ENCODE measurements at regions not wholly inside any gene's neighbourhood (a gene's known extent, or its start where the extent isn't known, plus 50 kb on each side); places are given as distances from the start of the nearest gene placed in this dataset.

DNA sequence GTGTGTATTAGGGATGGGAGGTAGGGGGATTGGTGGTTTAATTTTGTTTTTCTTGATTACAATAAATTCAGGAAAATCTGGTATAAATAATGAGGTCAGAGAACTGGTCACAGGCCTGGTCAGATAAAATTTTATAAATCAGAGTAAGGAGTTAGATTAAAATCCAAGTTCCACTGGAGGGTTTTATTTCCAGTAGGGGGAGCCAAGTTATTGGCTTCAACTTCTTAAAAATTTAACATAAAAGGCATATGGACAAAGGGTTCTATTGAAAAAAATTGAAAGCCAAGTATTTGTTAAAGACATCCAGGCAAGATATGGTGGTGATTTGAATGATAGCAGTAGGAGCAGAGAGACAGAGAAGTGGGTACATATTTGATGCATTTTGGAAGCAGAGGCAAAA is 763.3 kb downstream of the SORCS1 start:
- Histone ChIP-seq H3K4me1 (no peaks in the 10 kb centered on the region), H3K27me3 (no peaks in the 10 kb centered on the region)
- TF ChIP-seq Cebpa-rat (IDR thresholded peaks at IDR 0.05), result no peak

DNA sequence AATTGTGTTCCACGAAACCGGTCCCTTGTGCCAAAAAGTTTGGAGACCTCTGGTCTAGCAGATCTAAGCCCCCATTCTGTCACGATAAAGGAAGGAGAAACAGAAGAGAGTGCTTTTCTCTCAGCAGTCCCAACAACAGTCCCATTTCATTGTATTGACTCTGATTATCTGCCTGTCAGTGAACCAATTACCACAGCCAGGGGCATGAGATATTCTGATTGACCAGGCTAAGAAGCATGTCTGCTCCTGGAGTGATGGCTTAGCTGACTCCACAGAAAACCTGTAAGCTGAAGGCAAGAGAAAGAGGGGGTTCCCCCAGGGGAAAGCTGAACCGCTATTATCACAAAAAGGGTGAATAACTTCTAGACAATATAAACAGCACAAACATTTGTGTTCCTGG is 765.4 kb downstream of the SORCS1 start:
- Histone ChIP-seq H3K27ac (no peak overlapping the region), H3K9me3 (replicated peaks in 1 of 11) (no peaks in the 10 kb centered on the region), H3K4me1 (peaks cover 0 to 8% (median 0%) of the 10 kb centered on the region in 10 experiments; a peak in 3 of 20 replicates), H3K9ac (no peak overlapping the region), H3K4me2 (no peak overlapping the region), H4K20me1 (no peaks in the 10 kb centered on the region), H3K27me3 (no peaks in the 10 kb centered on the region), H3K36me3 (no peaks in the 10 kb centered on the region), H3K4me3 (no peak overlapping the region)
- TF ChIP-seq Cebpa-rat (IDR thresholded peaks at IDR 0.05), result no peak

More for the DNA sequence above, 763.3 kb downstream of the SORCS1 start:
- Histone ChIP-seq H3K27ac (no peak overlapping the region), H3K4me2 (no peak overlapping the region), H3K4me3 (no peak overlapping the region), H3K36me3 (no peaks in the 10 kb centered on the region), H3K9ac (no peak overlapping the region), H3K9me3 (replicated peaks in 1 of 11) (no peaks in the 10 kb centered on the region), H4K20me1 (no peaks in the 10 kb centered on the region)

DNA sequence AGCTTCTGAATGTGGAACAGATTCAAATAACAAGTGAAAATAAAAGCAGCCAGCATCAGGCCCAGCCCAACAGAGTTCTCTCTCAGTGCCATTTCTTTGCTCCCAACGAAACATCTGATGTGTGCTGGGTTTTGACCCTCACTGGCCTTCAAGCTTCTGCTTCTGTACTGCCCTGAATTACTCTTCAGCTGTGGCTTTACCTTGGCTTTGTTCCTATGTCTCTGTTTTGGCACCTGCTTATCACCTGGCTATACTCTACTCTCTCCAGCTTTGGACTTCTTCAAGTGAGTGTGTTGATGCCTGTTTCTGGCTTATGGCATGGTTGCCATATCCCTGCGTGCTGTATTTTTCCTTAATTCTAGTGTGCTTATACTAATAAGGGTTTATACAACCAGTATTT is 768.3 kb downstream of the SORCS1 start:
- Histone ChIP-seq H3K9me3 (replicated peaks in 1 of 11) (no peaks in the 10 kb centered on the region), H3K27me3 (no peaks in the 10 kb centered on the region), H3K4me1 (peaks cover 0 to 8% (median 0%) of the 10 kb centered on the region in 10 experiments; a peak in 3 of 20 replicates), H3K27ac (no peak overlapping the region), H3K36me3 (no peaks in the 10 kb centered on the region), H4K20me1 (no peaks in the 10 kb centered on the region), H3K4me3 (no peak overlapping the region), H3K4me2 (no peak overlapping the region), H3K9ac (no peak overlapping the region)
- TF ChIP-seq Cebpa-rat (IDR thresholded peaks at IDR 0.05), result no peak

DNA sequence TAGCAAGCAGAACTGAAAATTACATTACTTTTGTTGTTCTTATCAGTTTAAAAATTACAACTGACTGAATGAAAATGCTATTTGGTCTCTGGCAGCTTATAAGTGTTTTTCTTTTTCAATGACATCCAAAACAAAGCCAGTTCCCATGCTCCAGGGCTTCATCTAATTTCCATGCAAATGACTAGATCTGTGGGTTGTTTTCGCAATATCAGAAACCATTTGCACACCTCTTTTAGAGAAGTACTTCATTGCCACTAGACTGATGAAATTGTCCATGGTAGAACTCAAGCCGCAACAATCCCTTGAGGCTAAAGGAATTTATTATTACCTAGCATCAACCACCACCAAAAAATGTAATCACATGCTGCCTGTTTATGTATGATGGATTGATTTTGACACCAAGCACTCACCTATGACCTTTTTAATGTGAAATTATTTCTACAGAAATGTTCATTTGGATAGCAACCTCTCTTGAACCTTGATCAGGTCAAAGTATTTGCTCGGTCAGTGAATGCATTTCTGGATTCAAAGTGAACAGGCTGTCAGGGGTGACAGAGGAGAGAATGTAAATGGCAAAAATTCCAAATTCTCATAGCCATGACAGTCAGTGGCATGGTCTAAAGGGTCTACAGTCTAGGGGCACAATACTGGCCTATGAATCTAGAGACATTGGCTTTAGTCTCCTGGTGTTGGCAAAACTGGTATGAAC is 769.3 kb downstream of the SORCS1 start:
- Histone ChIP-seq H3K4me1 (peaks cover 0 to 8% (median 0%) of the 10 kb centered on the region in 10 experiments; a peak in 3 of 20 replicates), H3K27ac (no peak overlapping the region), H3K4me3 (no peak overlapping the region), H4K20me1 (no peaks in the 10 kb centered on the region), H3K9me3 (replicated peaks in 1 of 11) (no peaks in the 10 kb centered on the region), H3K36me3 (no peaks in the 10 kb centered on the region), H3K9ac (no peak overlapping the region), H3K27me3 (no peaks in the 10 kb centered on the region), H3K4me2 (peak overlapping the region in 4 of 11 experiments; percentile 3 to 27 (median 12); a peak in 1 of 22 replicates)
- TF ChIP-seq Cebpa-rat (IDR thresholded peaks at IDR 0.05), result no peak

DNA sequence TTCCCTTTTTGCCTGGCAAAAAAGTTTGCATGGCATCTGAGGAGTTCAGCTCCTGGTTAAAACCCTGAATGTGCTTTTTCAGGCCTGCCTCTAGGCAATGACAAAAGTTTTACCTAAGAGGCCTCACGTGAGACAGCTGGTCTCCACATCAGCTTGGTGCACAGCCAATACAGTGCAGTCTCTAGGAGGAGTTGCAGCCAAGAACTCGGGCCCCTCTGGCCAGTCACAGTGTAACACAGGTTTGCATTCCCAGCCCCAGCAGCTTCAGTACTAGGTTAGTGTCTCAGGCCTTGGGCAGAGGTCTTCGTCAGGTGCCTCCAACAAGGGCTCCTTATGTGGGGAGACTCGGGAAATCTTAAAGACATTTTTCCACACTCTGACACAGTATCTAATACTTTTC is 771.7 kb downstream of the SORCS1 start:
- Histone ChIP-seq H3K4me1 (peaks cover 0 to 8% (median 0%) of the 10 kb centered on the region in 10 experiments; a peak in 3 of 20 replicates), H3K27ac (no peak overlapping the region), H3K27me3 (no peaks in the 10 kb centered on the region), H3K4me2 (no peak overlapping the region), H3K9me3 (replicated peaks in 1 of 11) (no peaks in the 10 kb centered on the region), H4K20me1 (no peaks in the 10 kb centered on the region), H3K36me3 (no peaks in the 10 kb centered on the region), H3K4me3 (no peak overlapping the region), H3K9ac (no peak overlapping the region)
- no peak for TF ChIP-seq Cebpa-rat (IDR thresholded peaks at IDR 0.05)

DNA sequence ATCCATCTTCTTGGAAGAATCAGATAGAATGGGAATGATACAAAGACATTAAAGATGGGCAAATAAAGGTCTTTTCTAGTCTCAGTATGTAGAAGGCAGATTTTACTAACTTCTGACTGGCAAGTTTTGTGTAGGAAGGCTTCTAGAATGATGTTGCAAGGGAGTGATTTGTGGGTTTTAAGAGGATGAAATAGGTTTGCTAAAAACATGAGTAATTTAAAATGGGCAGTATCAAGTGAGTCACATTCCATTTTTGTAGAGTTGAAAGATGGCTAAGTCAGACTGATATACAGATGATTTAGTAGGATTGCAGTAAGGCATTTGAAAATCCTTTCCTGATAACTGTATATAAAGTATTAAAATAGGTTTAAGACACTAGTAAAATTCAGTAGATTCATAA is 777.4 kb downstream of the SORCS1 start:
- no peak overlapping the region for H3K9ac ChIP-seq
- H3K4me3 ChIP-seq, result no peak overlapping the region
- H3K36me3 ChIP-seq, result no peaks in the 10 kb centered on the region
- H3K27ac ChIP-seq, result no peak overlapping the region
- no peaks in the 10 kb centered on the region for H4K20me1 ChIP-seq
- H3K9me3 ChIP-seq (replicated peaks in 1 of 11), result no peaks in the 10 kb centered on the region
- peak overlapping the region in 3 of 11 experiments; percentile 8 to 21 (median 16); a peak in 3 of 22 replicates for H3K4me2 ChIP-seq
- no peak for TF ChIP-seq Cebpa-rat (IDR thresholded peaks at IDR 0.05)
- H3K4me1 ChIP-seq, result peaks cover 14 to 31% (median 22%) of the 10 kb centered on the region in 10 experiments
- no peaks in the 10 kb centered on the region for H3K27me3 ChIP-seq

DNA sequence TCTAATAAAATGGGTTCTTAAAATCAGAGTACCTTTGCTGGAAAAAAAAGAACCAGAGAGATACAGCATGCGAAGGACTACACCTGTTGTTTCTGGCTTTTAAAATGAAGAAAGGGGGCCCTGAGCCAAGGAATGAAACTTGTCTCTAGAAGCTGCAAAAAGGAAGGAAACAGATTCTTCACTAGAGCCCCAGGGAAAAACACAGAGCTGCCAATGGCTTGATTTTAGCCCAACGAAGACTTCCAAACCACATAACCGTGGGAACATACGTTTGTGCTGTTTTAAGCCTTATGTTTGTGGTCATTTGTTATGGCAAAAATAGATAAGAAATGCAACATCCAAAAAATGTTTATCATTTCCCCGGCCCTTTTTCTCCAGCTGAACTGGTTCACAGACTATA is 780.0 kb downstream of the SORCS1 start:
- H3K27me3 ChIP-seq, result no peaks in the 10 kb centered on the region
- H4K20me1 ChIP-seq, result no peaks in the 10 kb centered on the region
- peaks cover 14 to 31% (median 22%) of the 10 kb centered on the region in 10 experiments for H3K4me1 ChIP-seq
- TF ChIP-seq Cebpa-rat (IDR thresholded peaks at IDR 0.05), result no peak
- H3K4me3 ChIP-seq, result peak overlapping the region in 1 of 10 experiments; percentile 22; a peak in 1 of 20 replicates
- H3K9ac ChIP-seq, result no peak overlapping the region
- 0 out of 22 replicates have a peak, but pooled peaks cover 0 to 8% (median 0%) of the 10 kb centered on the region in 11 experiments for H3K9me3 ChIP-seq (replicated peaks in 1 of 11)
- no peak overlapping the region for H3K27ac ChIP-seq
- no peaks in the 10 kb centered on the region for H3K36me3 ChIP-seq
- H3K4me2 ChIP-seq, result peak overlapping the region; percentile 4 to 79 (median 60); a peak in 20 of 22 replicates

DNA sequence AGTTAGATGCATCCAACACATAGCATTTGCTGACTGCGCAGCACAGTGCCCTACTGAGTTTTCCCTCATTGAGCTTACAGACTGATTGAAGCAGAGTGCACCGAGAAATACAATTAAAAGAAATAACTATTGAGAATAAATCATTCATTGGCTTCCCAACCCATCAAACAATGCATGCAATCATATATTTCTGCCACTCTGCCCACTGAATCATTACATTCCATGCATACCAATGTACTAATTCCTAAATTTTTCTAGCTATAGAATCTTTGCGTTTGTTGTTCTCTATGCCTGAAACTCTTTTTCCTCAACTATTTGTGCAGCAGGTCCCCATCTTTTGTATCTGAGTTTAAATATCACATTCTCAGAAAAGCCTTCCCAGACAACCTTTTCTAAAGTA is 783.8 kb downstream of the SORCS1 start:
- no peak overlapping the region for H3K27ac ChIP-seq
- no peak overlapping the region for H3K4me2 ChIP-seq
- no peaks in the 10 kb centered on the region for H3K36me3 ChIP-seq
- no peak overlapping the region for H3K9ac ChIP-seq
- peaks cover 12 to 32% (median 17%) of the 10 kb centered on the region in 11 experiments; a peak in 21 of 22 replicates for H3K9me3 ChIP-seq (replicated peaks in 1 of 11)
- H3K4me1 ChIP-seq, result peaks cover 13 to 30% (median 20%) of the 10 kb centered on the region in 10 experiments
- TF ChIP-seq Cebpa-rat (IDR thresholded peaks at IDR 0.05), result no peak
- no peak overlapping the region for H3K4me3 ChIP-seq
- H3K27me3 ChIP-seq, result no peaks in the 10 kb centered on the region
- H4K20me1 ChIP-seq, result no peaks in the 10 kb centered on the region

DNA sequence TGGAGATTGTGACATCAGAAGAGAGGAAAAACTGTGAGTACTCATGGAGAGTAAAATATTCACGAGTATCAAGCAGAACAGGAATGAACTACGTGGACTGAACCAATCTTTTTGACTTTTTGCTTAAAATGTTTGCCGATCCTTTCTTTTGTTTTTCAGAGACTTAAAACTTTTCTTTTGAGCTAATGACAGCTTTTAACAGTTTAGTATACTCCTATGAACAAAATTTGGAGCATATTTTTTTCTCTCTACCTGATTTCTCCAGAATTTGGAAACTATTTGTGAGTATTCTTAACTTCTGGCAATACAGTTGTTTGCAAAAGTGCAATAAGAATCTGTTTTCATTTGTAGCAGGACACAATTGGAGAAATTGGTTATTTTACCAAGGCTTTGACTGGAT is 786.3 kb downstream of the SORCS1 start:
- Histone ChIP-seq H3K27ac (no peak overlapping the region), H3K4me3 (no peak overlapping the region), H3K9me3 (replicated peaks in 1 of 11) (peaks cover 12 to 32% (median 17%) of the 10 kb centered on the region in 11 experiments; a peak in 21 of 22 replicates), H4K20me1 (no peaks in the 10 kb centered on the region), H3K9ac (no peak overlapping the region), H3K4me2 (no peak overlapping the region), H3K27me3 (no peaks in the 10 kb centered on the region), H3K36me3 (no peaks in the 10 kb centered on the region), H3K4me1 (peaks cover 0 to 5% (median 0%) of the 10 kb centered on the region in 10 experiments; a peak in 7 of 20 replicates)
- no peak for TF ChIP-seq Cebpa-rat (IDR thresholded peaks at IDR 0.05)

DNA sequence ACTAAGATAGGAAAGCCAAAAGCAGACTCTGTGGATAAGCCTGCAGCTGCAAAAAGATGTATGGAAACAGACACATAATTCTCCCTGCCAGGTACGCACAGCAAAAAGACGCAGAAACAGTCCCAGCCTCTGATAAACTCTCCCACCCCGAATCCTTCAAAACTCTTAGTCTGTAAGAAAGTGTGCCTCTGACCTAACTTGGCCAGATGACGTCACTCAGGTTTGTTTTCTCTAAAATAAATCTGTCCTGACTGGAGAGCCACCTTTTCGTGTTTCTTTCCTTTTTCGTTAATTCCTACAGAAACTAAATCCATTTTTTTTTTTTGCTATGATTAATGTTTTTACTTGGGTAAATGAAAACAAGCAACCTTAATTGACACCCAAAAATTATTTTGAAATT is 793.8 kb downstream of the SORCS1 start:
- Histone ChIP-seq H3K27ac (no peak overlapping the region), H3K9ac (no peak overlapping the region), H3K36me3 (no peaks in the 10 kb centered on the region), H3K4me3 (no peak overlapping the region), H3K27me3 (no peaks in the 10 kb centered on the region), H3K4me2 (no peak overlapping the region), H4K20me1 (no peaks in the 10 kb centered on the region), H3K9me3 (replicated peaks in 1 of 11) (no peaks in the 10 kb centered on the region; a peak in 1 of 22 replicates), H3K4me1 (peaks cover 0 to 5% (median 0%) of the 10 kb centered on the region in 10 experiments; a peak in 2 of 20 replicates)
- no peak for TF ChIP-seq Cebpa-rat (IDR thresholded peaks at IDR 0.05)
